ENCODE measurements at regions not wholly inside any gene's neighbourhood (a gene's known extent, or its start where the extent isn't known, plus 50 kb on each side); places are given as distances from the start of the nearest gene placed in this dataset.

DNA sequence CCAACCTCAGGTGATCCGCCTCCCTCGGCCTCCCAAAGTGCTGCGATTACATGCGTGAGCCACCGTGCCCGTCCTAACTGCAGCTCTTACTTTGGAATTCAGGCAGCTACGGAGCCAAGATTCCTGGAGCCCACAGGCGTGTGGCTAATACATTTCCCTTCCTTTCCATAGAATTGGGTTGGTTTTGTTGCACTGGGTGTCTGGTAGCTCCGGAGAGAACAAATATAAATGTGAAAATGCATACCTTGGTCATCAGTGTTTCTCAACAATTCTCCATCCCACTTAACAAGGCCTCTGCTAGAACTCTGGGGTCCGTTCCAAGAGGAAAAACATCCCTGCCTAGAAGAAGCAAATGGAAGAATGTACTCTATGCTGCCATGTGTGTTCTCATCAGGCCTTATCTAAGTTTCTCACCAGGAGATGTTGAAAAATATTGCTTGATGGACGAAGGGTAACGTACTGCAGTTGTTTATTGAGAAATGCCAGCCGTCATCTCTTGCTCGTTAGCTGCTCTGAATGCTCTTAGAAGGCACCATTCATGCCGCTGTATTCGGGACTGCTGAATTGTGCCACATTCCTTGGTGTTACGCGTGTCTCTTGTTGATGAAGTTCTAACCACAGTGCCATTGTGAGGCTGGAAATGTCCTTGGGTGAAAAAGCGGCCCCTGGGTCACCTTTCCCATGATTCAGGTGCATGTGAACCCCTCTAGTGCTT lies 50.5 kb upstream of the CD99 start:
- DNase-seq: no peak

DNA sequence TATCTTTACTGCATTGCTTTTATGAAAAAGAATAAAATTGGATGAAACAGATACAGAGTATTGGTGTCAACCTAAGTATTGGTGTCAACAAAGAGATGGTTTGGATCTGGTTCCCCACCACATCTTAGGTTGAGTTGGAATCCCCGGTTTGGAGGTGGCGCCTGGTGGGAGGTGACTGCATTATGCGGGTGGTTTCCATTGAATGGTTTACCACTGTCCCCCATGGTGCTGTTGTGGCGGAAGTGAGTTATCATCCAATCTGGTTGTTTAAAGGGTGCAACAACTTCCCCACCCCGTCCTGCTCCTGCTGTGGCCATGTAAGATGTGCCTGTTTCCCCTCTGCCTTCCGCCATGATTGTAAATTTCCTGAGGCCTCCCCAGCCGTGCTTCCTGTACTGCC lies 52.8 kb upstream of the CD99 start:
- DNase-seq: peak in 1 of 5 donors; percentile 33

DNA sequence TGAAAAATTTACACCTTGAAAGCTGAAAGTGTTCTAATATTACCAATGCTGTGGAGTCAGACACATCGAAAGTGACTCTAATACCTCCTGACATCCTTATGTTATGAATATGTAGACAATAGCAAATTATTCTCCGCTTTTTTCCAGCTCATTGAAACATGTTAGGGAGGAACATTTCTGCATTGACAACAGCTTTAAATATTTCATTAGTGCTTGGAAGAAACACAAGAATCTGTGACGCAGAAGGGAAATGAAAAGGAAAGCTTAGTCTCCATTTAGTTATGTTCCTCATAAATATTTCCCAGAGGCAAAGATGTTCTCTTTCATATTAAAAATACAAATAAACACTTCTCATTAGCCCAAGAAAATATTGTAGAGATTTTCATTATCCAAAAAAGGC lies 55.8 kb upstream of the CD99 start:
- DNase-seq: no peak

DNA sequence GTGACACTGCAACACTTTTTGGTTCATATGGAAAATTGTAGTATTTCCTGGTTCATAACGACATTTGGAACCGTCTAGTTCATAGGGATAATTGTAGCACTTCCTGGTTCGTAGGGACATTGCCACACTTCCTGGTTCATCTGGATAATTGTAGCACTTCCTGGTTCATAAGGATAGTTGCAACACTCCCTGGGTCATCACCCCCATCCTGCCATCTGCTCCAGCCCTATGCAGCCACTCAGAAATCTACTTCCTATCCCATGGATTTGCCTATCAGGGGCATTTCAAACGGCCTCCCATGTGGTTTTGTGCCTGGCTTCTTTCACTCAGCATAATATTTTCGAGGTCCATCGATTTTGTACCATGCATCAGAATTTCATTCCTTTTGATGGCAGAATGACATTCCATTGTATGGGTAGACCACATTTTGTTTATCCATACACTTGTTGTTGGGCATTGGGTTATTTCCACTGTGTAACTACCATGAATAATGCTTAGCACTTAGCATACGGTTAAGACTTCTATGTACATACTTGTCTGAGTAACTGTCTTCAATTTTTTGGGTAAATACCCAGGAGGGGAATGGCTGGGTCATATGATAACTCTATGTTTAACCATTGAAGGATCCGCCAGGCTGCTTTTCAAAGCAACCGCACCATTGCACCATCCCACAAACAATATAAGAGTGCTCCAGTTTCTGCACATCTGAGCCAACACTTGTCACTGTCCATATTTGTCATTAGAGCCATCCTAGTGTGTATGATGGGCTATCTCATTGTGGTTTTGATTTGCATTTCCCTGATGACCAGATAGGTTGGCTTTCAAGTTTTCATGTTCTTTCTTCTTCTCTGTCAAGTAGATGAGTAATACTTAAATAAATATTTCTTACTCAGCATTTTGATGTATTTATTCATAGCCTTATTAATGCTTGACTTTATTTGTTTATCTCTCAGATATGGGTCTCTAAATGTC lies 58.3 kb upstream of the CD99 start:
- no peak for DNase-seq

DNA sequence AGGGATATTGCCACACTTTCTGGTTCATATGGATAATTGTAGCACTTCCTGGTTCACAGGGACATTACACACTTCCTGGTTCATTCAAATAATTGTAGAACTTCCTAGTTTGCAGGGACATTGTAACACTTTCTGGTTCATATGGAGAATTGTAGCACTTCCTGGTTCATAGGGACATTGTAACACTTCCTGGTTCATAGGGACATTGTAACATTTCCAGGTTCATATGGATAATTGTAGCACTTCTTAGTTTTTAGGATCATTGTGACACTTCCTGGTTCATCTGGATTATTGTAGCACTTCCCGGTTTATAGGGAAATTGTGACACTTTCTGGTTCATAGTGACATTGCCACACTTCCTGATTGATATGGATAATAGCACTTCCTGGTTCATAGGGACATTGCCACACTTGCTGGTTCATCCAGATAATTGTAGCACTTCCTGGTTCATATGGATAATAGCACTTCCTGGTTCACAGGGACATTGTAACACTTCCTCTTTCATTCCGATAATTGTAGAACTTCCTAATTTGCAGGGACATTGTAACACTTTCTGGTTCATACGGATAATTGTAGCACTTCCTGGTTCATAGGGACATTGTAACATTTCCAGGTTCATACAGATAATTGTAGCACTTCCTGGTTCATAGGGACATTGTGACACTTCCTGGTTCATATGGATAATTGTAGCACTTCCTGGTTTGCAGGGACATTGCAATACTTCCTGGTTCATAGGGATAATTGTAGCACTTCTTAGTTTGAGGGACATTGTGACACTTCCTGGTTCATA lies 59.2 kb upstream of the CD99 start:
- no peak for DNase-seq

DNA sequence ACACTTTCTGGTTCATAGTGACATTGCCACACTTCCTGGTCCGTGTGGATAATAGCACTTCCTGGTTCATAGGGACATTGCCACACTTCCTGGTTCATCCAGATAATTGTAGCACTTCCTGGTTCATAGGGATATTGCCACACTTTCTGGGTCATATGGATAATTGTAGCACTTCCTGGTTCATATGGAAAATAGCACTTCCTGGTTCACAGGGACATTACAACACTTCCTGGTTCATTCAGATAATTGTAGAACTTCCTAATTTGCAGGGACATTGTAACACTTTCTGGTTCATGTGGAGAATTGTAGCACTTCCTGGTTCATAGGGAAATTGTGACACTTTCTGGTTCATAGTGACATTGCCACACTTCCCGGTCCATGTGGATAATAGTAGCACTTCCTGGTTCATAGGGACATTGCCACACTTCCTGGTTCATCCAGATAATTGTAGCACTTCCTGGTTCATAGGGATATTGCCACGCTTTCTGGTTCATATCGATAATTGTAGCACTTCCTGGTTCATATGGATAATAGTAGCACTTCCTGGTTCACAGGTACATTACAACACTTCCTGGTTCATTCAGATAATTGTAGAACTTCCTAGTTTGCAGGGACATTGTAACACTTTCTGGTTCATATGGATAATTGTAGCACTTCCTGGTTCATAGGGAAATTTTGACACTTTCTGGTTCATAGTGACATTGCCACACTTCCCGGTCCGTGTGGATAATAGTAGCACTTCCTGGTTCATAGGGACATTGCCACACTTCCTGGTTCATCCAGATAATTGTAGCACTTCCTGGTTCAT lies 60.0 kb upstream of the CD99 start:
- peak; percentile 13 to 74 (median 37) for DNase-seq

DNA sequence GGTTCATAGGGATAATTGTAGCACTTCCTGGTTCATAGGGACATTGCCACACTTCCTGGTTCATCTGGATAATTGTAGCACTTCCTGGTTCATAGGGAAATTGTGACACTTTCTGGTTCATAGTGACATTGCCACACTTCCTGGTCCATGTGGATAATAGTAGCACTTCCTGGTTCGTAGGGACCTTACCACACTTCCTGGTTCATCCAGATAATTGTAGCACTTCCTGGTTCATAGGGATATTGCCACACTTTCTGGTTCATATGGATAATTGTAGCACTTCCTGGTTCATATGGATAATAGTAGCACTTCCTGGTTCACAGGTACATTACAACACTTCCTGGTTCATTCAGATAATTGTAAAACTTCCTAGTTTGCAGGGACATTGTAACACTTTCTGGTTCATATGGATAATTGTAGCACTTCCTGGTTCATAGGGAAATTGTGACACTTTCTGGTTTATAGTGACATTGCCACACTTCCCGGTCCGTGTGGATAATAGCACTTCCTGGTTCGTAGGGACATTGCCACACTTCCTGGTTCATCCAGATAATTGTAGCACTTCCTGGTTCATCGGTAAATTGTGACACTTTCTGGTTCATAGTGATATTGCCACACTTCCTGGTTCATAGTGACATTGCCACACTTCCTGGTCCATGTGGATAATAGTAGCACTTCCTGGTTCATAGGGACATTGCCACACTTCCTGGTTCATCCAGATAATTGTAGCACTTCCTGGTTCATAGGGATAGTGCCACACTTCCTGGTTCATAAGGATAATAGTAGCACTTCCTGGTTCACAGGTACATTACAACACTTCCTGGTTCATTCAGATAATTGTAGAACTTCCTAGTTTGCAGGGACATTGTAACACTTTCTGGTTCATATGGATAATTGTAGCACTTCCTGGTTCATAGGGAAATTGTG lies 60.8 kb upstream of the CD99 start:
- DNase-seq: peak; percentile 36 to 85 (median 58)

DNA sequence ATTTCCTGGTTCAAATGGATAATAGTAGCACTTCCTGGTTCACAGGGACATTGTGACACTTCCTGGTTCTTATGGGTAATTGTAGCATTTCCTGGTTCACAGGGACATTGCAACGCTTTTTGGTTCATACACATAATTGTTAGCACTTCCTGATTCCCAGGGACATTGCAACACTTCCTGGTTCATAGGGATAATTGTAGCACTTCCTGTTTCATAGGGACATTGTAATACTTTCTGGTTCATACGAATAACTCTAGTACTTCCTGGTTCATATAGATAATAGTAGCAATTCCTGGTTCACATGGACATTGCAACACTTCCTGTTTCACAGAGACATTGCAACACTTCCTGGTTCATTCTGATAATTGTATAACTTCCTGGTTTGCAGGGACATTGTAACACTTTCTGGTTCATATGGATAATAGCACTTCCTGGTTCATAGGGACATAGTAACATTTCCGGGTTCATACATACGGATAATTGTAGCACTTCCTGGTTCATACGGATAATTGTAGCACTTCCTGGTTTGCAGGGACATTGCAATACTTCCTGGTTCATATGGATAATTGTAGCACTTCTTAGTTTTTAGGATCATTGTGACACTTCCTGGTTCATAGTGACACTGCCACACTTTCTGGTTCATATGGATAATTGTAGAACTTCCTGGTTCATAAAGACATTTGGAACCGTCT lies 61.6 kb upstream of the CD99 start:
- peak in 3 of 5 donors; percentile 7 to 69 (median 13) for DNase-seq

DNA sequence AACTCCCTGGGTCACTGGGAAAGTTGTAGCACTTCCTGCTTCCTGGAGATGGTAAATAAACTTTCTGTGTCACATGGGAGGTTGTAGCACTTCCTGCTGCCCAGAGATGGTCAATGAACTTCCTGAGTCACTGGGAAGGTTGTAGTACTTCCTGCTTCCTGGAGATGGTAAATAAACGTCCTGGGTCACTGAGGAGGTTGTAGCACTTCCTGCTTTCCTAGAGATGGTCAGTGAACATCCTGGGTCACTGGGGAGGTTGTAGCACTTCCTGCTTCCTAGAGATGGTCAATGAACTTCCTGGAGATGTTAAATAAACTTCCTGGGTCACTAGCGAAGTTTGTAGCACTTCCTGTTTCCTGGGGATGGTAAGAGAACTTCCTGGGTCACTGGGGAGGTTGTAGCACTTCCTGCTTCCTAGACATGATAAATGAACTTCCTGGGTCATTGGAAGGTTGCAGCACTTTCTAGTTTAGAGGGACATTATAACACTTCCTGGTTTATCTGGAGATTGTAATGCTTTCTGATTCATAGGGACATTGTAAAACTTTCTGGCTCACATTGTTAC lies 62.3 kb upstream of the CD99 start:
- peak in 3 of 5 donors; percentile 10 to 72 (median 22) for DNase-seq

DNA sequence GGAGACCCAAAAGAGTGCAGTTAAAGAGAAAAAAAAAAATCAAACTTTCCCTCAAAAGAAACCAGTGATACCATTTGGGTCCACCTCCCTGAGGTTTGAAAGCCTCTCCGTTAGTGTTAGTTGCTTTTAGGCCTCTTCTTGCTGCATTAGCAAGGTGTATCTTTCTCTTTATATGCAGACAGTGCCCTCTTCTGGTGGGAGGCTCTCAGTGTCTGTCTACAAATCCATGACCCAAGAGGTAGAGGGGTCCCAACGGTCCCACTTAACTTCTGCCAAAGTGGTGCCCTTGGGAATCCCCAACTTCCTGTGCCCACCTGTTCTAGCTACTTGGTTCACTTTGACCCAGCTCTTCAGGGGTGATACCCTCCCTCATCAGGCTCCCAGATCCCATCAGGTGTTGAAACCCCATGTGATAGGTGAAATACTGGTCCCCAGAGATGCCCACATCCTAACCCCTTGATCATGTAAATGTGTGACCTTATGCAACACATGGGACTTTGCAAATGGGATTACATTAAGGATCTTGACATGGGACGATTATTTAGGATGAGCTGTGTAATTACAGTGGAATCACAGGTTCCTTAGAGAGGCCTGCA lies 63.7 kb upstream of the CD99 start:
- peak in 3 of 5 donors; percentile 22 to 64 (median 25) for DNase-seq

DNA sequence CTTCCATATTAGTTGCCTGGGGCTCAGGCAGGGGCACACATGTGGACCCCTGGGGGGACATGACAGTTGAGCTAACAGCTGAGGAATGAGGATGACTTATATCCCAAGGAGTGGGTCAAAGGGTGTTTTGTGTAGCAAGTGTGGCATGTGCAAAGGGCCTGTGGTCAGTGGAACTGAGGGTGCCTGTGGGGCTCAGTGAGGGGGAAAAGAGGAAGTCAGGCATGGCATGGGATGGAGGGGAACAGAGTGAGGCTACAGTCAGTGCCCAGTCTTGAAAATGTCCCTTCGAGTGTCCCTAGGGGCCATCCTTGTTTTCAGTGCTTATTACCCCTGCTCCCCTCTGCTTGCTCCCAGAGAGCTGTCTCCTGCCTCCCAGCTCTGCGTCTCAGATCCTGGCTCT lies 64.3 kb upstream of the CD99 start:
- DNase-seq: no peak

DNA sequence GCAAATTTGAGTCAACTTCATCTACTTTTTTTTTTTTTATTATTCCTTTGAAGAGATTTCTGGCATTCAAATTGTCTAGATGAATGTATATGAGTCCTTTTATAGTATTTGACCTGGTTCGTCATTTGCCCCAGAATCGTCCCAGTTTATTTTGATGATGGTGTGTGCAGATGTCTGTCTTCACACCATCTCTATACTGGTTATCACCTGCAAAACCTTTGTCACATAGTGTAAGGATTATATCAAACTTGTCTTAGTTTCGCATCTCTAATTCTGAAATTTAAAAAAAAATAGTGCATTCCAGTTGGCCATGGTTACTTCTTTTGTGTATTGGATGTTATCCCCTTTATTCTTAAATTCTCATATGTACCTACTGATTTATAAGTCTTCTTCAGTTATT lies 70.5 kb upstream of the CD99 start:
- DNase-seq: no peak

DNA sequence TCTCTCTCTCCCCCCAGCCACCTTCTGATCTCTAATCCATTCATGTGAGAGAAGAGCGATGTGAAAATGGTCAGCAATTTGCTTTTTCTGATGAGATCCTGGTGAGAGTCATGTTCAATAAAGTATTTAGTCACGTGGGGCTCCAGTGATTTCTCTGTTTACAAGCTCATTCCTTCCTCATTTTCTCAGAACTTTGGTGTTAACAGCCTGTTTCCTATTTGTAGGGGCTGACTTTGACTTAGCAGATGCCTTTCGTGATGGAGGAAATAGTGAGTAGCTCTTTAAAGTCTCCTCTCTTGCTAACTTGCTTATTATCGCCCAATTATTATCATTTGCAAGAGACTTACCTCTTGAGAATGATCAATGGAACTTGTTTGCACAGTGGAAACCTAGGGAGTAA lies 72.6 kb upstream of the CD99 start:
- no peak for DNase-seq

DNA sequence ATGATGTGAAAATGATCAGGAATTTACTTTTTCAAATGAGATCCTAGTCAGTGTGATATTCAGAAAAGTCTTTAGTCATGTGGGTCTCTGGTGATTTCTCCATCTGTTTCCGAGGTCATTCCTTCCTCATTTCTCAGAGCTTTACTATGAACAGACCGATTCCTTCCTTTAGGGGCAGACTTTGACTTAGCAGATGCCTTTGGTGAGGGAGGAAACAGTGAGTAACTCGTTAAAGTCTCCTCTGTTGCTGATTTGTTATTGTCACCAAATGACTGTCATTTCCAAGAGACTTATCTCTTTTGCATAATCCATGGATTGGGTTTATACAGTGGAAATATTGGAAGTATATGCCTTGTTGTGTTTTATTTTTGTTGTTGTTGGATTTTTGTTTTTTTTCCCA lies 76.2 kb upstream of the CD99 start:
- DNase-seq: peak in 1 of 5 donors; percentile 19

DNA sequence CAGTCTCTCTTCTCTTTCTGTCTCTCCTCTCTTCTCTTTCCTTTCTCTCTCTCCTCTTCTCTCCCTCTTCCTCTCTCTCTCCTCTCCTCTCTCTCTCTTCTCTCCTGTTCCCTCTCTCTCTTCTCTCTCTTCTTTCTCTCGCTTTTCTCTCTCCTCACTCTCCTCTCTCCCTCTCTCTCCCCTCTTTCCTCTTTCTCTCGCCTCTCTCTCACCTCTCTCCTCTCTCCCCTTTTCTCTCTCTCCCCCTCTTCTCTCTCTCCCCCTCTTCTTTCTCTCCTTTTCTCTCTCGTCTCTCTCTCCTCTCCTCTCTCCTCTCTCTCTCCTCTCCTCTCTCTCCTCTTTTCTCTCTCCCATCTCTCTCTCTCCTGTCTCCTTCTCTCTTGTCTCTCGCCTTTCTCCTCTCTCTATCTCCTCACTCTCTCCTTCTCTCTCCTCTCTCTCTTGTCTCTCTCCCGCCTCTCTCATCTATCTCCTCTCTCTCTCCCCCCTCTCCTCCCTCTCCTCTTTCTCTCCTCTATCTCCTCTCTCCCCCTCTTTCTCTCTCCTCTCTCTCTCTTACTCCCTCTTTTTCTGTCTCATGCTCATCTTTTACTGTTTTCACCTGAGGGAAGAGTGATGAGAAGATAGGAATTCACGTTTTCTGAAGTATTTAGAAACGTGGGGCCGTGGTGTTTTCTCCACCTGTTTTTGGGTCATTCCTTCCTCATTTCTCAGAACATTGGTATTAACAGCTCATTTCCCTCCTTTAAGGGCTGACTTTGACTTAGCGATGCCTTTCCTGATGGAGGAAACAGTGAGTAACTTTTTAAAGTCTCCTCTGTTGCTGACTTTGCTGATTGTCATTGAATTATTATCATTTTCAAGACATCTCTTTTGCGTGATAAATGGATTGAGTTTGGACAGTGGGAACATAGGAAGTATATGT lies 80.6 kb upstream of the CD99 start:
- DNase-seq: peak in 1 of 5 donors; percentile 27

DNA sequence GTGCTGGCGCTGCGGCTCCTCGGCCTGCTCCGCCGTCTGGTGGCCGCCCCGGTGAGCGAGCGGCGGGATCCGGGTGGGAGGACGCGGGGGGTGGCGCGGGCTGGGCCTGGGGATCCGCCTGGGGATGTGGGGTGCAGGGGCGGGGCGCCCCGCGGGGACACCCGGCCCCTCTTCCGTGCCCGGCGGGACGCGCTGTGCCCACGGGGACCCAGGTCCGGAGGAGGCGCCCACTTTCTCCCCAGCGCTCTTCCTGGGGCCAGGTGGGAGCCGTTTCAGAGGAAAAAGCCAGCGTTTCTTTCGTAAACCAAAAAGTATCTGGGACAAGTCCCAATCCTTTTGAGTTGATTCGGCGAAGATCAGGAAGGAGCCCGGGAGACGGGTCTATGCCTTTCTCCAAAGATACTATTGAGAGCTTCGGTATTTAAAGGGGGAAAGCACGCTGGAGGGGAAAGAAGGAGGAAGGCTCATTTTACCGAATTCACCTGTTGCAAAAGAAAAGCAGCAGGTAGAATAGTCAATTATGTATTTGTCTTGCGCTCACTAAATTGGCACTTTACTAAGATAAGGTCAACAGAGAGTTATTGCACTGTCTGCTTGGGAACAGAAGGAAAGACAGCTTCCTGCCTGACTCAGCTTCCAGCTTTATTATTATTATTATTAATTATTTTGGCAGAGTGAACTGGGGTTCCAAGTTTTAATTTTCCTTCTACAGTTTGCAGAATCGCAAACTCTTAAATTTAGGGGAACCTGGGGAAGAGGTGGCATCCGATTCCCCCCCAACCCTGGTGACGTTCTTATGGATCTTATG lies 81.5 kb upstream of the CD99 start:
- DNase-seq: no peak

DNA sequence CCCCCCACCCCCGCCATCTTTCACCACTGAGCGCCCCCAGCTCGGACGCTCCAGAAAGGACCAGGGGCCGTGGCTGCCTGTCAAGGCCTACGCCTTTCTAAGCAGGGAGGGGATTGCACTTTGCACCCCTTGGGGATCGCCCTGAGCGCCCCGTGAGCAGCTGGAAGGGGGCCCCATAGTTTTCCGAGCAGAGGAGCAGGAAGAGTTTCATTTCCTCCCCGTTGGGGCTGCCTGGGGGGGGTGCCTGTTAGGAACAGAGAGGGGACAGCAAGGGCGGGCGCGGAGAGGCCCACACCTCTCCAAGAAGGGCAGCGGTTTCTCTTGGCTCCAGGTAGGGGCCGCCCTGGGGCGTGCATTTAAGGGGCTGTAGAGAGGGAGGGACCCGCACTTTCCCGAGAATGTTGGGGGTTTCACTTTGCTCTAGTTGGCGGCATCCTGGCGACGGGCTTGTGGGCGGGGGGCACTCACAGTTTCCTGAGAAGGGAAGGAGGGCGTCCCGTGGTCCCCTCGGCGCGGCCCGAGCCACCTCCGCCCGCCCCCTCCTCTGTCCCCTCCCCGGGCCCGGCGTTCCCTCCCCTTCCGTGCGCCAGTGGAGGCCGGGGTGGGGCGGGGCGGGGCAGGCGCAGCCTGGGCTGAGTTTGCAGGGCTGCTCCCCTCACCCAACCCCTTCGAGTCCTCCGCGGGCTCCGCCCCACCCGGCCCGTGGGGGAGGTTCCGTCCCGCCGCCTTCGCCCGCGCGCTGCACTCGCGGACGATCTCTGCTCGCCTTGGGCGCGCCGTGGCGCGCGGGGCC lies 82.3 kb upstream of the CD99 start:
- DNase-seq: peak; percentile 73 to 92 (median 79)
